HL-60 (cell line): ENCODE measurements at regions not wholly inside any gene's neighbourhood (a gene's known extent, or its start where the extent isn't known, plus 50 kb on each side); places are given as distances from the start of the nearest gene placed in this dataset.

ENCODE experiments used
- DNase-seq, 2 experiments: peaks; one replicate each; pipeline ENCODE4 v3.0.0-alpha.2; 2010 to 2020; ENCODE audit warnings: low read depth in 1 of 2, low spot score in 1 of 2
- H3K27ac ChIP-seq: fragments of 250-450 bp; sonication (Bioruptor Pico); replicated peaks from 2 replicates; pipeline ENCODE4 v1.5.1; 2020; ENCODE audit warnings: mild to moderate bottlenecking, moderate library complexity
- H3K27me3 ChIP-seq: fragments of 250-450 bp; sonication (Bioruptor Pico); 2 replicates; pipeline ENCODE4 v1.5.1; 2021; ENCODE audit warnings: mild to moderate bottlenecking, moderate library complexity; ENCODE audit not compliant: insufficient read depth, poor library complexity, severe bottlenecking
- H3K4me3 ChIP-seq: replicated peaks from 2 replicates; pipeline ENCODE4 v1.5.1; 2011; ENCODE audit warnings: mild to moderate bottlenecking, control low read depth, low read length; ENCODE audit not compliant: insufficient read depth
- CTCF ChIP-seq: IDR thresholded peaks from one replicate; pipeline ENCODE4 v1.5.1; 2011; ENCODE audit warnings: low read length, control low read depth, inconsistent platforms; ENCODE audit not compliant: insufficient read depth
- GABPA ChIP-seq: IDR thresholded peaks from 2 replicates; pipeline ENCODE4 v1.6.1; 2012; ENCODE audit warnings: low read depth
- POLR2AphosphoS5 ChIP-seq: IDR thresholded peaks from 2 replicates; pipeline ENCODE4 v1.6.1; 2012; ENCODE audit warnings: low read depth
- REST ChIP-seq: IDR thresholded peaks from 2 replicates; pipeline ENCODE4 v1.6.1; 2012; ENCODE audit warnings: low read depth; ENCODE audit not compliant: insufficient replicate concordance
- SPI1 ChIP-seq: IDR thresholded peaks from 2 replicates; pipeline ENCODE4 v1.6.1; 2012; ENCODE audit warnings: low read depth, mild to moderate bottlenecking, borderline replicate concordance

GRCh38 chr14:104304451-104305351 lies 166.3 kb downstream of the KIF26A start:
- H3K27me3 ChIP-seq = no peaks in the 10 kb centered on the region
- DNase-seq = no peak
- TF ChIP-seq REST (no peak), CTCF (no peak), POLR2AphosphoS5 (no peak), GABPA (no peak), SPI1 (no peak)
- H3K4me3 ChIP-seq = no peak overlapping the region
- H3K27ac ChIP-seq = no peak overlapping the region

- Histone ChIP-seq H3K27ac (no peak overlapping the region), H3K4me3 (no peak overlapping the region), H3K27me3 (no peaks in the 10 kb centered on the region)
- DNase-seq = no peak
- no peak for TF ChIP-seq REST
- TF ChIP-seq GABPA = no peak
- no peak for TF ChIP-seq CTCF
- no peak for TF ChIP-seq SPI1
- no peak for TF ChIP-seq POLR2AphosphoS5
Observed at GRCh38 chr14:104305511-104306449, 167.4 kb downstream of the KIF26A start.

GRCh38 chr14:104306450-104307040 lies 168.2 kb downstream of the KIF26A start:
- no peak for TF ChIP-seq REST
- TF ChIP-seq SPI1 = no peak
- TF ChIP-seq CTCF = no peak
- TF ChIP-seq POLR2AphosphoS5 = no peak
- no peak for TF ChIP-seq GABPA
- Histone ChIP-seq H3K27me3 (no peaks in the 10 kb centered on the region), H3K27ac (no peak overlapping the region), H3K4me3 (no peak overlapping the region)
- DNase-seq = no peak
